ENCODE measurements at regions not wholly inside any gene's neighbourhood (a gene's known extent, or its start where the extent isn't known, plus 50 kb on each side); places are given as distances from the start of the nearest gene placed in this dataset.
A peak's percentile ranks its signal among the peaks of the same experiment; 100 is the strongest.

DNA sequence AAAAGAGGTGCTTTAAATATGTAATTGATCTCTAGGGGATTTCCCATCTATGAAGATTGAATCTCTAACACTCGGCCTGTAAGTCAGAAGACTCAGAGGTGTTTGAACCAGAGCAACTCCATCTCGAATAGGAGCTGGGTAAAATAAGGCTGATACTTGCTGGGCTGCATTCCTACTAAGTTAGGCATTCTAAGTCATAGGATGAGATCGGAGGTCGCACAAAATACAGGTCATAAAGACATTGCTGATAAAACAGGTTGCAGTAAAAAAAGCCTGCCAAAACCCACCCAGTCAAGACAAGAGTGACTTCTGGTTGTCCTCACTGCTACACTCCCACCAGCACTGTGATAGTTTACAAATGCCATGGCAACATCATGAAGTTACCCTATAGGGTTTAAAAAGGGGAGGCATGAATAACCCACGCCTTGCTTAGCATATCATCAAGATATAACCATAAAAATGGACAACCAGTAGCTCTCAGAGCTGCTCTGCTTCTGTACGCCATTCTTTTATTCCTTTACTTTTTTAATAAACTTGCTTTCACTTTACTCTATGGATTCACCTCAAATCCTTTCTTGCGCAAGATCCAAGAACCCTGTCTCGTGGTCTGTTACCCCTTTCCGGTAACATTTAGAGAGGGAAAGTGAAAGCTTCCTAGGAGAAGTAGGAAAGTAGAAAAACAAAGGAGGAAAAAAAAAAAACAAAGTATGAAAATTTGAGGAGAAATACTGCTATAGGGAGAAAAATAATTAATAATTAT lies 129.7 kb upstream of the PHACTR1 start:
- CTCF ChIA-PET, result no interaction called here
- H3K27me3 Mint-ChIP-seq (ENCODE audit: insufficient read depth, unreplicated experiment), result no peaks in the 10 kb centered on the region

GRCh38 chr6:12590901-12591300 lies 125.7 kb upstream of the PHACTR1 start:
- no peak overlapping the region for H3K4me3 ChIP-seq (ENCODE audit: low read depth, low read length)
- no peaks in the 10 kb centered on the region for H3K36me3 Mint-ChIP-seq (ENCODE audit: insufficient read depth, unreplicated experiment)
- peaks cover 7% of the 10 kb centered on the region for H3K9me3 ChIP-seq
- peaks cover 13% of the 10 kb centered on the region for H3K9me3 Mint-ChIP-seq (ENCODE audit: unreplicated experiment)
- BruUV-seq (replicated peaks), result no TSS peak
- TF ChIP-seq, protein P1, sequence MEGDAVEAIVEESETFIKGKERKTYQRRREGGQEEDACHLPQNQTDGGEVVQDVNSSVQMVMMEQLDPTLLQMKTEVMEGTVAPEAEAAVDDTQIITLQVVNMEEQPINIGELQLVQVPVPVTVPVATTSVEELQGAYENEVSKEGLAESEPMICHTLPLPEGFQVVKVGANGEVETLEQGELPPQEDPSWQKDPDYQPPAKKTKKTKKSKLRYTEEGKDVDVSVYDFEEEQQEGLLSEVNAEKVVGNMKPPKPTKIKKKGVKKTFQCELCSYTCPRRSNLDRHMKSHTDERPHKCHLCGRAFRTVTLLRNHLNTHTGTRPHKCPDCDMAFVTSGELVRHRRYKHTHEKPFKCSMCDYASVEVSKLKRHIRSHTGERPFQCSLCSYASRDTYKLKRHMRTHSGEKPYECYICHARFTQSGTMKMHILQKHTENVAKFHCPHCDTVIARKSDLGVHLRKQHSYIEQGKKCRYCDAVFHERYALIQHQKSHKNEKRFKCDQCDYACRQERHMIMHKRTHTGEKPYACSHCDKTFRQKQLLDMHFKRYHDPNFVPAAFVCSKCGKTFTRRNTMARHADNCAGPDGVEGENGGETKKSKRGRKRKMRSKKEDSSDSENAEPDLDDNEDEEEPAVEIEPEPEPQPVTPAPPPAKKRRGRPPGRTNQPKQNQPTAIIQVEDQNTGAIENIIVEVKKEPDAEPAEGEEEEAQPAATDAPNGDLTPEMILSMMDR (IDR thresholded peaks at IDR 0.05; ENCODE audit: insufficient read depth in 1 of 2, low read depth in 1 of 2, low read length in 1 of 2, severe bottlenecking in 1 of 2, unreplicated experiment in 1 of 2), result no peak
- DNase-seq, result no peak
- H3K4me1 Mint-ChIP-seq (ENCODE audit: low read depth, unreplicated experiment), result peaks cover 26% of the 10 kb centered on the region
- no peaks in the 10 kb centered on the region for H3K36me3 ChIP-seq (ENCODE audit: control insufficient read depth, insufficient read depth, low read length)
- no peak overlapping the region for H3K27ac Mint-ChIP-seq (ENCODE audit: unreplicated experiment)
- H3K4me1 ChIP-seq, result peaks cover 25% of the 10 kb centered on the region
- H3K27me3 ChIP-seq (replicated peaks; ENCODE audit: control insufficient read depth, insufficient read depth, low read length), result no peaks in the 10 kb centered on the region
- intact Hi-C loops (cut with micrococcal nuclease; ENCODE audit: unreplicated experiment), result no loop called here
- ChIA-PET POLR2A (no interaction called here), CTCF (no interaction called here)
- H3K27me3 Mint-ChIP-seq (ENCODE audit: insufficient read depth, unreplicated experiment), result no peaks in the 10 kb centered on the region
- no peak overlapping the region for H3K4me3 Mint-ChIP-seq (ENCODE audit: unreplicated experiment)

More for the DNA sequence above, 129.7 kb upstream of the PHACTR1 start:
- Mint-ChIP-seq H3K27ac (ENCODE audit: unreplicated experiment) (no peak overlapping the region), H3K4me3 (ENCODE audit: unreplicated experiment) (peak overlapping the region; percentile 25), H3K36me3 (ENCODE audit: insufficient read depth, unreplicated experiment) (no peaks in the 10 kb centered on the region), H3K9me3 (ENCODE audit: unreplicated experiment) (no peaks in the 10 kb centered on the region), H3K4me1 (ENCODE audit: low read depth, unreplicated experiment) (peaks cover 11% of the 10 kb centered on the region)
- H3K9me3 ChIP-seq, result no peaks in the 10 kb centered on the region
- TF ChIP-seq, protein P1 (IDR thresholded peaks at IDR 0.05; ENCODE audit: insufficient read depth in 1 of 2, low read depth in 1 of 2, low read length in 1 of 2, severe bottlenecking in 1 of 2, unreplicated experiment in 1 of 2), result no peak
- no peaks in the 10 kb centered on the region for H3K27me3 ChIP-seq (replicated peaks; ENCODE audit: control insufficient read depth, insufficient read depth, low read length)
- H3K4me1 ChIP-seq, result peaks cover 17% of the 10 kb centered on the region
- no peak overlapping the region for H3K4me3 ChIP-seq (ENCODE audit: low read depth, low read length)
- intact Hi-C loops (cut with micrococcal nuclease; ENCODE audit: unreplicated experiment), result no loop called here
- no TSS peak for BruUV-seq (replicated peaks)
- H3K36me3 ChIP-seq (ENCODE audit: control insufficient read depth, insufficient read depth, low read length), result no peaks in the 10 kb centered on the region
- peak; percentile 23 to 44 for DNase-seq
- POLR2A ChIA-PET, result no interaction called here

- POLR2A ChIA-PET, result no interaction called here
- Mint-ChIP-seq H3K36me3 (ENCODE audit: insufficient read depth, unreplicated experiment) (no peaks in the 10 kb centered on the region), H3K27ac (ENCODE audit: unreplicated experiment) (no peak overlapping the region), H3K27me3 (ENCODE audit: insufficient read depth, unreplicated experiment) (no peaks in the 10 kb centered on the region), H3K9me3 (ENCODE audit: unreplicated experiment) (peaks cover 13% of the 10 kb centered on the region), H3K4me1 (ENCODE audit: low read depth, unreplicated experiment) (peaks cover 15% of the 10 kb centered on the region), H3K4me3 (ENCODE audit: unreplicated experiment) (no peak overlapping the region)
- H3K27me3 ChIP-seq (replicated peaks; ENCODE audit: control insufficient read depth, insufficient read depth, low read length), result no peaks in the 10 kb centered on the region
- no peaks in the 10 kb centered on the region for H3K36me3 ChIP-seq (ENCODE audit: control insufficient read depth, insufficient read depth, low read length)
- CTCF ChIA-PET, result no interaction called here
- intact Hi-C loops (cut with micrococcal nuclease; ENCODE audit: unreplicated experiment), result no loop called here
- DNase-seq, result no peak
- TF ChIP-seq, protein P1 (IDR thresholded peaks at IDR 0.05; ENCODE audit: insufficient read depth in 1 of 2, low read depth in 1 of 2, low read length in 1 of 2, severe bottlenecking in 1 of 2, unreplicated experiment in 1 of 2), result no peak
- peaks cover 7% of the 10 kb centered on the region for H3K9me3 ChIP-seq
- H3K4me3 ChIP-seq (ENCODE audit: low read depth, low read length), result no peak overlapping the region
- no TSS peak for BruUV-seq (replicated peaks)
- H3K4me1 ChIP-seq, result peaks cover 13% of the 10 kb centered on the region
Observed at GRCh38 chr6:12592634-12593033, 123.9 kb upstream of the PHACTR1 start.
